Kidney epithelial cell (primary cell): ENCODE measurements at regions not wholly inside any gene's neighbourhood (a gene's known extent, or its start where the extent isn't known, plus 50 kb on each side); places are given as distances from the start of the nearest gene placed in this dataset.

Experiments
- DNase-seq: peaks from one replicate; pipeline ENCODE4 v3.0.0-alpha.2; 2010; ENCODE audit warnings: low read depth
- H3K27me3 ChIP-seq: 2 replicates; pipeline ENCODE4 v1.6.0; 2011; ENCODE audit warnings: low read length; ENCODE audit not compliant: control insufficient read depth, insufficient read depth
- H3K36me3 ChIP-seq: 2 replicates; pipeline ENCODE4 v1.5.1; 2011; ENCODE audit warnings: low read length; ENCODE audit not compliant: control insufficient read depth, insufficient read depth
- H3K4me3 ChIP-seq: 2 replicates; pipeline ENCODE4 v1.5.1; 2011; ENCODE audit warnings: low read depth, mild to moderate bottlenecking, control low read depth, low read length
- TF ChIP-seq, protein P1 (sequence below): IDR thresholded peaks from 2 replicates; pipeline ENCODE4 v1.5.1; 2011; ENCODE audit warnings: mild to moderate bottlenecking, moderate library complexity, low read length, control low read depth, inconsistent platforms; ENCODE audit not compliant: insufficient read depth, poor library complexity, severe bottlenecking

GRCh38 chrX:78540171-78540570 lies 119.0 kb downstream of the RTL3 start:
- TF ChIP-seq, protein P1, sequence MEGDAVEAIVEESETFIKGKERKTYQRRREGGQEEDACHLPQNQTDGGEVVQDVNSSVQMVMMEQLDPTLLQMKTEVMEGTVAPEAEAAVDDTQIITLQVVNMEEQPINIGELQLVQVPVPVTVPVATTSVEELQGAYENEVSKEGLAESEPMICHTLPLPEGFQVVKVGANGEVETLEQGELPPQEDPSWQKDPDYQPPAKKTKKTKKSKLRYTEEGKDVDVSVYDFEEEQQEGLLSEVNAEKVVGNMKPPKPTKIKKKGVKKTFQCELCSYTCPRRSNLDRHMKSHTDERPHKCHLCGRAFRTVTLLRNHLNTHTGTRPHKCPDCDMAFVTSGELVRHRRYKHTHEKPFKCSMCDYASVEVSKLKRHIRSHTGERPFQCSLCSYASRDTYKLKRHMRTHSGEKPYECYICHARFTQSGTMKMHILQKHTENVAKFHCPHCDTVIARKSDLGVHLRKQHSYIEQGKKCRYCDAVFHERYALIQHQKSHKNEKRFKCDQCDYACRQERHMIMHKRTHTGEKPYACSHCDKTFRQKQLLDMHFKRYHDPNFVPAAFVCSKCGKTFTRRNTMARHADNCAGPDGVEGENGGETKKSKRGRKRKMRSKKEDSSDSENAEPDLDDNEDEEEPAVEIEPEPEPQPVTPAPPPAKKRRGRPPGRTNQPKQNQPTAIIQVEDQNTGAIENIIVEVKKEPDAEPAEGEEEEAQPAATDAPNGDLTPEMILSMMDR, result no peak
- Histone ChIP-seq H3K4me3 (no peak overlapping the region), H3K36me3 (no peaks in the 10 kb centered on the region), H3K27me3 (no peaks in the 10 kb centered on the region)
- DNase-seq, result no peak

- DNase-seq, result no peak
- Histone ChIP-seq H3K27me3 (no peaks in the 10 kb centered on the region), H3K36me3 (no peaks in the 10 kb centered on the region), H3K4me3 (no peak overlapping the region)
- TF ChIP-seq, protein P1, result no peak
Measured at GRCh38 chrX:78534221-78534620, 124.9 kb downstream of the RTL3 start.

DNA sequence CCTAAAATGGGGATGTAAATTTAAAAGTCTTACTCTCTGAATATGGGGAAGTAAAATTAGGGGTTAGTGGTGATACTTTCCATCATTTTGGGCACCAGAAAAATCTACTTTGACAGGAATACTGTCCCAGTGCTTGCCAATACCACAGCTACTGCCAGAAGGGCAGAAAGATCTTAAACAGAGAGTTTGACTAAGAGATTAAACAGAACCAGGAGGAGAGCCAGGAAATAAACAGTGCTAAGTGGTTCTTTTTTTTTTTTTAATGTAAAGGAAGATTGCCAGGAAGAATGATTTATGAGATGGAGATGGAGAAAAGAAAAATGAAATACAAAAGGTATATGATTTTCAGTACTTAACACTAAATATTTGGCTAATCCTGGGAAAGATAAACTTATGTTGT lies 126.8 kb downstream of the RTL3 start:
- Histone ChIP-seq H3K4me3 (no peak overlapping the region), H3K27me3 (no peaks in the 10 kb centered on the region), H3K36me3 (no peaks in the 10 kb centered on the region)
- no peak for DNase-seq
- TF ChIP-seq, protein P1, result no peak

DNA sequence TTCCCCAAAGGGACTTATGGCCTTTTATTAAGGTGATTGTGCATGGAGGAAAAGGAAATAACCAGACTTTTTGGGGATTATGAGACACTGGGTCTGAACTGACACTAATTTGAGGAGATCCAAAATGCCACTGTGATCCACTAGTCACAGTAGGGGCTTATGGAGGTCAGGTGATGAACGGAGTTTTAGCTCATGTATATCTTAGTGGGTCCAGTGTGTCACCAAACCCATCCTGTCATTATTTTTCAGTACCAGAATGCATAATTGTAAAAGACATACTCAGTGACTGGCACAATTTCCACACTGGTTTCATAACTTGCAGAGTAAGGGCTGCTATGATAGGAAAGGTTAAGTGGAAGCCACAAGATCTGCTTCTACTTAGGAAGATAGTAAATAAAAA lies 131.3 kb downstream of the RTL3 start:
- TF ChIP-seq, protein P1, result no peak
- no peak for DNase-seq
- Histone ChIP-seq H3K36me3 (no peaks in the 10 kb centered on the region), H3K27me3 (no peaks in the 10 kb centered on the region), H3K4me3 (no peak overlapping the region)

GRCh38 chrX:78527263-78527662 lies 131.9 kb downstream of the RTL3 start:
- TF ChIP-seq, protein P1, result no peak
- Histone ChIP-seq H3K36me3 (no peaks in the 10 kb centered on the region), H3K27me3 (no peaks in the 10 kb centered on the region), H3K4me3 (no peak overlapping the region)
- DNase-seq, result no peak

GRCh38 chrX:78522601-78523000 lies 136.5 kb downstream of the RTL3 start:
- no peak for DNase-seq
- TF ChIP-seq, protein P1, result no peak
- Histone ChIP-seq H3K4me3 (no peak overlapping the region), H3K36me3 (no peaks in the 10 kb centered on the region), H3K27me3 (no peaks in the 10 kb centered on the region)
